ENCODE measurements at regions not wholly inside any gene's neighbourhood (a gene's known extent, or its start where the extent isn't known, plus 50 kb on each side); places are given as distances from the start of the nearest gene placed in this dataset.

DNA sequence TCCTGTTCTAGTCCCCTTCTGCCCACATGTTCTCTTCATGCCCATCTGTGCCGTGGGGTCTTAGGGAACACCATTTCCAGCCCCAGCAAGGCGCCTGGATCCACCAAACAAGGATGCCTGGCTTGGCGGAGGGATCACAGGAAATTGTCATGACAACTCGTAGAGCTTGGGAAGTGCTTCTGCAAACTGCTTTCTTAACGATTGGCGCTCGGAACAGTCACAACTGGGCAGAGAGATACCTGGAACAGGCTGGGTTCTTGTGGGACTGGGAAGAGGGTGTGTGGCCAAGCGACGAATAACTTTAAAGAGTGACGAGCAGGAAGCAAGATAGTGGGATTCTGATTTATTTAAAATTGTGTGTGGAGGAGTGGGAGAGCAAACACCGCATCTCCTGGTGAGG is 329.8 kb downstream of the RPS6KC1 start:
- ChIA-PET CTCF (interaction anchor here (3.3 kb wide), 1 partner anchor 742 kb away, joined by 9 read pairs; no protein-coding TSS in a partner anchor), POLR2A (no interaction called here)
- TF ChIP-seq TEAD4 (IDR thresholded peaks at IDR 0.05; ENCODE audit: borderline replicate concordance, insufficient read depth) (no peak), SIN3A (IDR thresholded peaks at IDR 0.05; ENCODE audit: borderline replicate concordance, low read depth, low read length) (no peak), FOSL2 (IDR thresholded peaks at IDR 0.05; ENCODE audit: borderline replicate concordance, low read depth) (no peak), FOXM1 (IDR thresholded peaks at IDR 0.05; ENCODE audit: low read depth) (no peak), NRF1 (IDR thresholded peaks at IDR 0.05; ENCODE audit: low read depth, low read length) (no peak), FOXJ3 (CRISPR knock-in tag; IDR thresholded peaks at IDR 0.05) (no peak), RFX5 (IDR thresholded peaks at IDR 0.05; ENCODE audit: low read length) (no peak), SMC3 (IDR thresholded peaks at IDR 0.05; ENCODE audit: low read depth, low read length) (no peak), RAD21 (IDR thresholded peaks at IDR 0.05; ENCODE audit: low read length) (no peak), GATA2 (CRISPR knock-in tag; IDR thresholded peaks at IDR 0.05) (no peak)
- TF ChIP-seq, protein P1, sequence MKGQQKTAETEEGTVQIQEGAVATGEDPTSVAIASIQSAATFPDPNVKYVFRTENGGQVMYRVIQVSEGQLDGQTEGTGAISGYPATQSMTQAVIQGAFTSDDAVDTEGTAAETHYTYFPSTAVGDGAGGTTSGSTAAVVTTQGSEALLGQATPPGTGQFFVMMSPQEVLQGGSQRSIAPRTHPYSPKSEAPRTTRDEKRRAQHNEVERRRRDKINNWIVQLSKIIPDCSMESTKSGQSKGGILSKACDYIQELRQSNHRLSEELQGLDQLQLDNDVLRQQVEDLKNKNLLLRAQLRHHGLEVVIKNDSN (IDR thresholded peaks at IDR 0.05; ENCODE audit: borderline replicate concordance, low read depth), result no peak
- TF ChIP-seq, protein P2, sequence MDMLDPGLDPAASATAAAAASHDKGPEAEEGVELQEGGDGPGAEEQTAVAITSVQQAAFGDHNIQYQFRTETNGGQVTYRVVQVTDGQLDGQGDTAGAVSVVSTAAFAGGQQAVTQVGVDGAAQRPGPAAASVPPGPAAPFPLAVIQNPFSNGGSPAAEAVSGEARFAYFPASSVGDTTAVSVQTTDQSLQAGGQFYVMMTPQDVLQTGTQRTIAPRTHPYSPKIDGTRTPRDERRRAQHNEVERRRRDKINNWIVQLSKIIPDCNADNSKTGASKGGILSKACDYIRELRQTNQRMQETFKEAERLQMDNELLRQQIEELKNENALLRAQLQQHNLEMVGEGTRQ (IDR thresholded peaks at IDR 0.05; ENCODE audit: borderline replicate concordance, low read depth, low read length), result no peak
- Histone ChIP-seq H3K27ac (ENCODE audit: low read depth in 2 of 2, low read length in 1 of 2) (no peak overlapping the region), H4K20me1 (ENCODE audit: insufficient read depth) (no peaks in the 10 kb centered on the region), H3K4me1 (ENCODE audit: control insufficient read depth in 1 of 2, insufficient read depth in 2 of 2, low read depth in 1 of 2, low read length in 1 of 2) (no peaks in the 10 kb centered on the region), H3K9me2 (no peaks in the 10 kb centered on the region), H3K4me2 (no peak overlapping the region), H3K9me3 (no peaks in the 10 kb centered on the region), H3K79me2 (ENCODE audit: insufficient read depth) (no peaks in the 10 kb centered on the region), H3K4me3 (ENCODE audit: low read depth in 2 of 2, low read length in 1 of 2) (no peak overlapping the region), H3F3A (replicated peaks; ENCODE audit: insufficient read depth) (no peaks in the 10 kb centered on the region), H2AFZ (ENCODE audit: low read depth) (no peak overlapping the region), H3K9ac (no peak overlapping the region), H3K36me3 (replicated peaks in 1 of 2; ENCODE audit: control insufficient read depth in 1 of 2, insufficient read depth in 2 of 2, low read length in 1 of 2) (no peaks in the 10 kb centered on the region), H3K27me3 (ENCODE audit: insufficient read depth) (no peaks in the 10 kb centered on the region)
- no peak for DNase-seq
- 75% methylated on average over 11 of the region's 11 CpGs for WGBS (ENCODE audit: low lambda C conversion rate)

DNA sequence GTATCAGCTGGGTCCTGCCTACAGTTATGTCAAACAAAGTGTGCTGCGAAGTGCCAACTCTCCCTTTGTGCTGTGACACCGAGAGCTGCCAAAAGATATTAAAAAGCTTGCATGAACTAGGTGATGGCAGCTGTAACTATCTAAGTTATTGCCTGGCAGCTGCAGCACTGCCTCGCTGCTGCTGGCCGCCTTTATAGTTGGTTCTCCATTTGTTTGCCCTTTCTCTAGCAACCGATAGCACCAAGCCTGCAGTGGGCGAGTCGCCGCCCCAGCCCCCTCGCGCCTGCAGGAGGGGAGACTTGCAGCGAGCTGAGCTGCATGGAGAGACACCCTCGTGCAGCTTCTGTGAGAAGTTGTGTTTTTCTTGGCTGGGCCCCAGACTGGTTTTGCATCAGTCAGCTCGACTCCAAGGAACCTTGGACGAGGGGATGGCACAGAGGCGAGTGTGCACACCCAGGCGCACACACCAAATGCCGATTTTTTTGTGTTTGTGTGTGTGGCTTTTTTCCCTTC is 330.6 kb downstream of the RPS6KC1 start:
- H3K4me2 ChIP-seq, result no peak overlapping the region
- no peak overlapping the region for H2AFZ ChIP-seq (ENCODE audit: low read depth)
- no peak overlapping the region for H3K4me3 ChIP-seq (ENCODE audit: low read depth in 2 of 2, low read length in 1 of 2)
- TF ChIP-seq GABPA (IDR thresholded peaks at IDR 0.05; ENCODE audit: low read depth) (no peak), NRF1 (IDR thresholded peaks at IDR 0.05; ENCODE audit: low read depth, low read length) (no peak), NFIC (IDR thresholded peaks at IDR 0.05; ENCODE audit: borderline replicate concordance) (no peak), MEF2A (IDR thresholded peaks at IDR 0.05; ENCODE audit: borderline replicate concordance, low read depth) (no peak), TCF12 (IDR thresholded peaks at IDR 0.05) (no peak)
- TF ChIP-seq, protein P3, sequence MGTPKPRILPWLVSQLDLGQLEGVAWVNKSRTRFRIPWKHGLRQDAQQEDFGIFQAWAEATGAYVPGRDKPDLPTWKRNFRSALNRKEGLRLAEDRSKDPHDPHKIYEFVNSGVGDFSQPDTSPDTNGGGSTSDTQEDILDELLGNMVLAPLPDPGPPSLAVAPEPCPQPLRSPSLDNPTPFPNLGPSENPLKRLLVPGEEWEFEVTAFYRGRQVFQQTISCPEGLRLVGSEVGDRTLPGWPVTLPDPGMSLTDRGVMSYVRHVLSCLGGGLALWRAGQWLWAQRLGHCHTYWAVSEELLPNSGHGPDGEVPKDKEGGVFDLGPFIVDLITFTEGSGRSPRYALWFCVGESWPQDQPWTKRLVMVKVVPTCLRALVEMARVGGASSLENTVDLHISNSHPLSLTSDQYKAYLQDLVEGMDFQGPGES (IDR thresholded peaks at IDR 0.05; ENCODE audit: low read depth, low read length), result no peak
- TF ChIP-seq, protein P4, sequence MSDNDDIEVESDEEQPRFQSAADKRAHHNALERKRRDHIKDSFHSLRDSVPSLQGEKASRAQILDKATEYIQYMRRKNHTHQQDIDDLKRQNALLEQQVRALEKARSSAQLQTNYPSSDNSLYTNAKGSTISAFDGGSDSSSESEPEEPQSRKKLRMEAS (IDR thresholded peaks at IDR 0.05; ENCODE audit: low read depth), result no peak
- H3K27me3 ChIP-seq (ENCODE audit: insufficient read depth), result no peaks in the 10 kb centered on the region
- no peak overlapping the region for H3K27ac ChIP-seq (ENCODE audit: low read depth in 2 of 2, low read length in 1 of 2)
- no peaks in the 10 kb centered on the region for H3K9me3 ChIP-seq
- H3K4me1 ChIP-seq (ENCODE audit: control insufficient read depth in 1 of 2, insufficient read depth in 2 of 2, low read depth in 1 of 2, low read length in 1 of 2), result no peaks in the 10 kb centered on the region
- DNase-seq, result no peak
- H3F3A ChIP-seq (replicated peaks; ENCODE audit: insufficient read depth), result no peaks in the 10 kb centered on the region
- no peaks in the 10 kb centered on the region for H4K20me1 ChIP-seq (ENCODE audit: insufficient read depth)
- no peaks in the 10 kb centered on the region for H3K9me2 ChIP-seq
- ChIA-PET CTCF (interaction anchor here (0.8 to 3.3 kb wide), 3 partner anchors 8 to 741 kb away, joined by 3 to 9 read pairs (median 8); no protein-coding TSS in a partner anchor), POLR2A (interaction anchor here (0.6 kb wide), 1 partner anchor 77 kb away, joined by 5 read pairs; no protein-coding TSS in a partner anchor)
- H3K36me3 ChIP-seq (replicated peaks in 1 of 2; ENCODE audit: control insufficient read depth in 1 of 2, insufficient read depth in 2 of 2, low read length in 1 of 2), result no peaks in the 10 kb centered on the region
- no peak overlapping the region for H3K9ac ChIP-seq
- WGBS (ENCODE audit: low lambda C conversion rate), result 62% methylated on average over 15 of the region's 17 CpGs
- H3K79me2 ChIP-seq (ENCODE audit: insufficient read depth), result no peaks in the 10 kb centered on the region

Data from SK-N-SH (cell line).